PC-9 (cell line): ENCODE measurements at regions not wholly inside any gene's neighbourhood (a gene's known extent, or its start where the extent isn't known, plus 50 kb on each side); places are given as distances from the start of the nearest gene placed in this dataset.

Experiments used
- EZH2 ChIP-seq: fragments of 200-600 bp; sonication (generic); IDR thresholded peaks from 2 replicates; pipeline ENCODE4 v1.8.0; 2017; ENCODE audit warnings: antibody characterized with exemption, low read depth
- TF ChIP-seq, protein P1 (sequence below): fragments of 200-600 bp; sonication (generic); conservative IDR thresholded peaks from 2 replicates; pipeline ENCODE4 v1.6.1; 2017; ENCODE audit warnings: mixed run types, antibody characterized with exemption, mild to moderate bottlenecking, moderate library complexity

DNA sequence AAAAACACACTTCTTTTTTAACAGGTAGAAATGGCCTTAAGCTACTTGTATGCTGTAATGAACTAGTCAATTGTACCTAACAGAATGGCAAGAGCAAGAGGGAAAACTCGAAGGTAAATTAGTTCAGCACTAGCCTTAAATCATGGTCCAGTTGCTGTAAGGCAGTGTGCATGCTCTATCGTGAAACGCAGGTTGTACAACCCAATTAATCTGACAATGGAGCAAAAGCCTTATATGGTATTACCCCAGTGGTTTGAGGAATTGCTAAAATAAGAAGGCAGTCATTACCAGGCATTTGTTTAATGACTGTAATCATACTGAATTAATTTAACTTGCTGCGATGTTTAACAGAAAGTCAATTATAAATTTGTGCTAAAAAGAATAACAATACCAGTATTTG, 69.3 kb upstream of the SOX4 start:
- TF ChIP-seq, protein P1, sequence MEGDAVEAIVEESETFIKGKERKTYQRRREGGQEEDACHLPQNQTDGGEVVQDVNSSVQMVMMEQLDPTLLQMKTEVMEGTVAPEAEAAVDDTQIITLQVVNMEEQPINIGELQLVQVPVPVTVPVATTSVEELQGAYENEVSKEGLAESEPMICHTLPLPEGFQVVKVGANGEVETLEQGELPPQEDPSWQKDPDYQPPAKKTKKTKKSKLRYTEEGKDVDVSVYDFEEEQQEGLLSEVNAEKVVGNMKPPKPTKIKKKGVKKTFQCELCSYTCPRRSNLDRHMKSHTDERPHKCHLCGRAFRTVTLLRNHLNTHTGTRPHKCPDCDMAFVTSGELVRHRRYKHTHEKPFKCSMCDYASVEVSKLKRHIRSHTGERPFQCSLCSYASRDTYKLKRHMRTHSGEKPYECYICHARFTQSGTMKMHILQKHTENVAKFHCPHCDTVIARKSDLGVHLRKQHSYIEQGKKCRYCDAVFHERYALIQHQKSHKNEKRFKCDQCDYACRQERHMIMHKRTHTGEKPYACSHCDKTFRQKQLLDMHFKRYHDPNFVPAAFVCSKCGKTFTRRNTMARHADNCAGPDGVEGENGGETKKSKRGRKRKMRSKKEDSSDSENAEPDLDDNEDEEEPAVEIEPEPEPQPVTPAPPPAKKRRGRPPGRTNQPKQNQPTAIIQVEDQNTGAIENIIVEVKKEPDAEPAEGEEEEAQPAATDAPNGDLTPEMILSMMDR = no peak
- TF ChIP-seq EZH2 = no peak
